Endometrium (tissue), 2 donors: ENCODE measurements at regions not wholly inside any gene's neighbourhood (a gene's known extent, or its start where the extent isn't known, plus 50 kb on each side); places are given as distances from the start of the nearest gene placed in this dataset.
"Not testable (repeated sequence)": the region's sequence is repeated elsewhere in the genome, so short reads cannot be mapped to it uniquely, and the experiment has no call there.

Experiments
- FAIRE-seq: peaks from 2 replicates; lab custom pipeline; 2012; peaks lifted over from hg19 to GRCh38; lab: Jason Lieb, UNC
- donor health status: control.
- donor health status: control.

GRCh38 chr1:234864116-234864515 is 254.1 kb upstream of the IRF2BP2 start:
- no peak for FAIRE-seq

DNA sequence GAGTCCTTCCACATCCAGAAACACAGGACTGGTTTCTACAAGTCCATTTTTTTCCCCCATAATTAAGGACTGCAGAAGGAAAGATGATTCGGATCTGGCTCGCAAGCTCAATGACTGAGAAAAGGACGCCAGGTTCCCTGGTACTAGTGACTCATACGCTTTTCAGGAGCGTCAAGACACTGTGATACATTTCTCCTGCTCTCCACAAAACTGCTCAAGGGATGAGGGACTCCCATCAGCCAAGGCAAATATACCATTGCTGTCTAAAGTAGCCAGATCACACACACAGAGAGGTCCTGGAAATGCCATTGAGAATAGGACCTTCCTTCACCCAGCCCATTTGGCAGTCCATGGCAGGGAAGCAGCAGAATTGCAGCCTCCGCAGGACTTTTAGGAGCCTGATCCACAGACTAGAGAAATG is 253.6 kb upstream of the IRF2BP2 start:
- FAIRE-seq = no peak

GRCh38 chr1:234862944-234863515 is 253.1 kb upstream of the IRF2BP2 start:
- FAIRE-seq = no peak

DNA sequence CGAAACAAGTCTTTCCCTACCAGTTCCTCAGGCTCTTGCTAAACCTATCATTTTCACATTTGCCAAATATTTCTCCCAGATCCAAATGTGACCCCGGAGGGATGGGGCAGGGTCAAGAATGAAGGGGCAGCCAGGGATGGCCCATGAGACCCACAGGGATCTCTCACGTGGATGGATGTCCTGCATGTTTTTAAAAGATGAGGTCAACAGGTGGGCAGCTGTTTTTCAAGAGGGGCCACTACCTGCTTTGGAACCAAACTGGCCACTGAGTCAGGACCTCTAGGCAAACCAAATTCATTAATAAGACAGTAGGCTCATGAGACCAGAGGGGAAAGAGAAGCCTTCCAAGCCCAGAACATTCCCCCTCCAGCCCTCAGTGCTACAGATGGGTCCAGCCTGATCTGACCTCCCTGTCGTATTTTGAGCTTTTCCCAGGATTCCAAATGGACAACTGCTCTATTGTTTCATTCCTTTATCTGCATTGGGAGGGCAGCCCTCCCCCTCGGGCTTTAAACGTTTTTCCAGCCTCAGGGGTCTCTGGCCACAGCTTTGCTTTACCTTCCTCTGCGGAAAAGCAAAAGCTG is 252.5 kb upstream of the IRF2BP2 start:
- FAIRE-seq = no peak

GRCh38 chr1:234861761-234862160 is 251.8 kb upstream of the IRF2BP2 start:
- FAIRE-seq = no peak

DNA sequence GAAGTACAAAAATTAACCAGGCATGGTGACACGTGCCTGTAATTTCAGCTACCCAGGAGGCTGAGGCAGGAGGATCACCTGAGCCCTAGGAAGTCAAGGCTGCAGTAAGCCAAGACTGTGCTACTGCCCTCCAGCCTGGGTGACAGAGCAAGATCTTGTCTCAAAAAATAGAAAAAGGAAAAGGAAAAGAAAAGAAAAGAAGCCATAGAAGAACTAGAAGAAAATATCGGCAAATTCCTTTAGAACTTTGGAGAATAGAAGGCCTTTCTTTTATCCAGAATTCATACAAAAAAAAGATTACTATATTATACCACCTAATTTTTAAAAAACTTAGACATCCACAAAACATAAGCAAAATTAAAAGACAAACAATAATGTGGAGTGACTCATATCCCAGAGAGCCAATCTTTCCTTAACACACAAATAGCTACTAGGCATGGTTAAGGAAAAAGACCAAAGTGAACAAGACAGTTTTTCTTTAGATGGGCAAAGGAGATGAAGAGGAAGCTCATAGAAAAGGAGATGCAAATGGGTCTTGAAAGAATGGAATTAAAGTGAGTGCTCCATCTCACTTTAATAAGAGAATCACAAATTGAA is 251.1 kb upstream of the IRF2BP2 start:
- FAIRE-seq = no peak

GRCh38 chr1:234858722-234859121 is 248.7 kb upstream of the IRF2BP2 start:
- FAIRE-seq = no peak

DNA sequence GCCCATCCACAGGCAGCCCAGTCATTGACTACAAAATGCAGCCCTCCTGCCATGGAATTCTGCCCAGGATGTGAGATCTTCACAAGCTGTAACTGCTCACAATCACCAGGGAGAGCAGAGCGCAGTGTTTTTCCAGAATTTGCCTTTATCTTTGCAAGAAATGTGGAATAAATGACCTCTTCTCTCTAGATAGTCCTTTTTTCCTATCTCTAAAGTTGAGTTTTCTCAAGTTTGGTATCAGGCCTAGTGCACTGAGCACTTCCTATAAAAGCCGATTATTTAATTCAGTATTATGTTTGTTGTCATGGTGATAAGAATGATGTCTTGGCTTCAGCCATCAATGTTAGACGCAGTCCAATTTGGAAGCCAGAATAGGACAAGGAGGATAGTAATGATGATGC is 246.9 kb upstream of the IRF2BP2 start:
- no peak for FAIRE-seq

DNA sequence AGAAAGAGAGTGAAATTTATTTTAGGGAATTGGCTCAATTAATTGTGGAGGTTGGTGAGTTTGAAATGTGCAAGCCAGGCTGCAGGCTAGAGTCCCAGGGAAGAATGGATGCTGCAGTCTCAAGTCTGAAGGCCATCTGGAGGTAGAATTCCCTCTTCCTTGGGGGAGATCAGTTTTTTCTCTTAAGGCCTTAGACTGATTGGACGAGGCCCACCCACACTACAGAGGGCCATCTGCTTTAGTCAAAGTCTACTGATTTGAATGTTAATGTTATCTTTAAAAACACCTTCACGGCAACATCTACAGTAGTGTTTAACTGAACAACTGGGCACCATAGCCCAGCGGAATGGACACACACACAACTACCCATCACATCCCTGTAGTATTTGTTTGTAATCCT is 245.9 kb upstream of the IRF2BP2 start:
- no peak for FAIRE-seq

DNA sequence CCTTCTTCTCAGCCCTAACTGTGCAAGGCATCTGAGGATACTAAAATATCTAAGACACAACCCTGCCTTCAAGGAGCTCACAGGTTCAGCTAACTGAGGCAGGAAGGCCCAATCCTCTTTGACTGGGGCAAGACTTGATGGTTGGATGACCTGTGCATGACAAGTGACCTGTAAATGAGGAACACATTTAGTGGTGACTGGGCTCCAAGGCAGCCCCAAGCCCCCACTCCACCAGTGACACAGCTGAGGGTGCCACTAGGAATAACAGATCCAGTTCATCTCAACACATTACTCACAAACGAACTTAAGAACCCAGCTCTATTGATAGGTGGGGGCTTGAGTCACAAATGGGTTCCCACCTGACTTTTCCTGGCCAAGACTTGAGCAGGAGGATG is 244.7 kb upstream of the IRF2BP2 start:
- no peak for FAIRE-seq

DNA sequence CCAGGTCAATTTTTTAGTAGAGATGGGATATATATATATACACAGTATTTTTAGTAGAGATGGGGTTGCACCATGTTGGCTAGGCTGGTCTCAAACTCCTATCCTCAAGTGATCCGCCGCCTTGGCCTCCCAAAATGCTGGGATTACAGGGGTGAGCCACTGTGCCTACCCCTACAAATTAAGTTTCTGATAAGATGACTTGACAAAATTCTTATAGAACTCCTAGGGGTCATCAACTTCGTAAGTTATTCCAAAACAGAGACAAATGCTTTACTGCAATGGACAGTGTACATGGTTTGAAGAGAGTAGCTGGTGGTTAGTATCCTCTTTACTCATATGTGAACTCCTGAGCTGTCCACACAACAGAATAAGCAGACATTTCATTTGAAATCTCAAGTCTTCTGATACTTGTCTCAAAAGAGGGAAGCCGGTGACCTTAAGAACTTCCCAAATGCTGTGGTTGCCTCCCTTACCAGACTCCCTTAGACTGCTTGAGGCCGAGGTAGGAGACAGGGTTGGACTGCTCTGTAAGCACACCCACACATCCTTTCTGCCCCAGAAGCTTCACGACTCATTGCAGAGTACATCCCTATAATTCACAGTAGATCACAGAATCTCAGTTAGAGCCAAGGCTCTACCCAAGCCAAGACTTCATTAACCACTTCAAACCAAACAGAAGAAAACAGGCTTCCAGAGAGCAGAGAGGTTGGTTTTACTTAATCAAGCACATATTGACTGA is 244.1 kb upstream of the IRF2BP2 start:
- FAIRE-seq = no peak

DNA sequence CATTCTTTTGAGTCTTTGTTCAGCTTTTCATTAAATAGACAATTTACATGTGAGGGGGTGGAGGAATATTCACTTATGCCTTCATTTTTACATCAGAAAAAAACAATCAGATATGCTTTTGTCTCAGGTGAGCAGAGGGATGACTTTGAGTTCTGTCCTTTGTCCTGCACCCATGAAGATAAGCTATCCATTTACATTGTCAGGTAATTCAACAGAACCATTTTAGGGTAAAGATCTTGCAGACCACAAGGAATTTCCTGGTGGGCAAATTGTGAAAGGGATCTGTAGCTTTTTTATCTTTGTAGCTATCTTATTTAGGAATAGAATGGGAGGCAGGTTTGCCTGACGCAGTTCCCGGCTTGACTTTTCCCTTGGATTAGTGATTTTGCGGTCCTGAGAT is 242.7 kb upstream of the IRF2BP2 start:
- no peak for FAIRE-seq

DNA sequence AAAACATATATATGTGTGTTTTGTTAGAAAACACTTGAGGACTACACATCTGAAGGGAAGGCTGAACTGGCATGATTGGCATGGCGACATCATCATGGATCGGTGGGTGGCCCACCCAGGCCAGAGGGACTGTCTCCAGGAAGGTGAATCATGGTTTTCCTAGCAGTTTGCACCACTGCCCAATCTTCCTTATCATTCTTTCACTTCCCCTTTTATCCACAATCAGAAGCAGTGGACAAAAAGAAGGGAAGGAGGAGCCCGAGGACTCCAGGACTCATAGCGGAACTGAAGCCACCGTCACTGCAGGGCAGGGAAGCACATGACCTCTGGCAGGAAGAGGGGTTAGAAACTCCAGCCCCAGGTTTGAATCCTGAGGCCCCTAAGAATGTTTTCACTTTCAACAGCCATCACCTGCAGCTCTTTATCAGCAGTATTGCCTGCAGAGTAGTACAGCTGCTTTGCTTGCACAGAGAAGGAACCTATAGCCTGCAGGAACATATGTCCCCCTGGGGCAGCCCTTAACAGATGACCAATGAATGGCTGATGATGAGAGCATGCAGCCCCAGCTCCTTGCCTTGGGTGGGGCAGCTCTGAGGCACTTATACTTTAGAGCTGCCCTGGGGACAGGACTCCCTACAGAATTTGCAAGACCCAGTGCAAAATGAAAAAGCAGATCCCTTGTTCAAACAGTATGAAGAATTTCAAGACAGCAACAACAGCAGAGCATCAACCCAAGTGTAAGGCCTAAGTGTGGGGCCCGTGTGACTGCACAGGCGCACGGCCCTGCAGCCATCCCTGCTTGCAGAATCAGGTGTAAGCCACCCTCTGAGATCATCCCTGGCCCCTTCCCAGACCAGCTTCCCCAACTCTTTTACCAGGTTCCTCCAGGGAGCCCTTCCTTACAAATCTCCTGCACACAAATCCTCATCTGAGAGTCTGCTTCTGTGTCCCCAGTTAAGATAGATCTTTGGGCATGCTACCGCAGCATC is 241.8 kb upstream of the IRF2BP2 start:
- no peak for FAIRE-seq

GRCh38 chr1:234849832-234850231 is 239.9 kb upstream of the IRF2BP2 start:
- no peak for FAIRE-seq

- no peak for FAIRE-seq
Observed at GRCh38 chr1:234848972-234849649, 239.1 kb upstream of the IRF2BP2 start.

- not testable (repeated sequence) for FAIRE-seq
Observed at GRCh38 chr1:234846813-234847212, 236.8 kb upstream of the IRF2BP2 start.

- no peak for FAIRE-seq
Observed at GRCh38 chr1:234845836-234846235, 235.9 kb upstream of the IRF2BP2 start.

DNA sequence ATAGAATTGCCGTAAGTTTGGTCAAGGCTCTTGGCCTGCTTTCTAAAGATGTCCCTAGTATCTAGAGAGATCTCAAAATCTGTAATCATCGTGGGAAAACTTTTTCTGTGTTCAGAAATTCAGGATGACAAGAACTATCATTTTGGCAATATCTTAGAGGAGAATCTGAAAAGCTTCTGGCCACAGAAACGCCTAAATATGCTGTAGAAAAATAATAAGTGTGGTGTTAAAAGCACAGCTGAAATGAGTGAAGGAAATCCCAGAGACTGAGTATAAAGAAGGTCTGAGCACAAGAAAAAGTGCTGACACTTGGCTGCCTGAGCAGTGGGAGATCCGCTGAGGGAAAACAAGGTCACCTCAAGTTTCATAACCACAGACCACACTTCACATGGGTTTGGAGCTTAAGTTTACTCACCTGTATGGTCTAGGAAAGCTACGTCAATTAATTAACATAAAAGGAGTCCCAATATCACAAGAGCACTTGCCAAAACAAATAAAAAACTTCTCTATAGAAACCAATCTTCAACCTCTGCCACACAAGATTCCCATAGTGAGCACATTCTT is 235.2 kb upstream of the IRF2BP2 start:
- FAIRE-seq = no peak

- FAIRE-seq = no peak
Observed at GRCh38 chr1:234844479-234845031, 234.6 kb upstream of the IRF2BP2 start.

DNA sequence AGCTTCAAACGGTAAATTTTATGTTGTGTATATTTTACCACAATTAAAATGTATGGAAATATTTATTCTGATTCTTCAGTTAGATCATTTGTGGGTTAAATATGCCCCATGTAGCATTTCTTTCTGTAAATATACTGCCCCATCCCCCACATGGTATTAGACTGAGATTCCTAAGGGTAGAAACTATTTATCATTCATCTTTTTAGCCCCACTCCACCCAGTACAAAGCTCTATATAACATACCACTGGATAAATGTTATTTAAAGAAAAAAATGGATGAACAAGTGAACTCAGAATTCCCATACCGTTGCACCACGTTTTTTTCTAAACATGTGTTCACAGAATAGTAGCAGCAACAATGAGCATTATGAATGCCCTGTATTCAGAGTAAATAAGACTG is 234.0 kb upstream of the IRF2BP2 start:
- no peak for FAIRE-seq
